G401 (cell line): ENCODE measurements at regions not wholly inside any gene's neighbourhood (a gene's known extent, or its start where the extent isn't known, plus 50 kb on each side); places are given as distances from the start of the nearest gene placed in this dataset.

Source experiments
- DNase-seq: peaks from one replicate; pipeline ENCODE4 v3.0.0-alpha.2; 2015; ENCODE audit warnings: low spot score
- in situ Hi-C: cut with HindIII; loops from 2 replicates; pipeline ENCODE4 v1.10.0; 2016; ENCODE audit warnings: low sequenced_read_pairs, mixed read lengths

- in situ Hi-C loops = no loop called here
- DNase-seq = no peak
These were observed 173.8 kb downstream of the BCL11B start for GRCh38 chr14:99098199-99098598.

DNA sequence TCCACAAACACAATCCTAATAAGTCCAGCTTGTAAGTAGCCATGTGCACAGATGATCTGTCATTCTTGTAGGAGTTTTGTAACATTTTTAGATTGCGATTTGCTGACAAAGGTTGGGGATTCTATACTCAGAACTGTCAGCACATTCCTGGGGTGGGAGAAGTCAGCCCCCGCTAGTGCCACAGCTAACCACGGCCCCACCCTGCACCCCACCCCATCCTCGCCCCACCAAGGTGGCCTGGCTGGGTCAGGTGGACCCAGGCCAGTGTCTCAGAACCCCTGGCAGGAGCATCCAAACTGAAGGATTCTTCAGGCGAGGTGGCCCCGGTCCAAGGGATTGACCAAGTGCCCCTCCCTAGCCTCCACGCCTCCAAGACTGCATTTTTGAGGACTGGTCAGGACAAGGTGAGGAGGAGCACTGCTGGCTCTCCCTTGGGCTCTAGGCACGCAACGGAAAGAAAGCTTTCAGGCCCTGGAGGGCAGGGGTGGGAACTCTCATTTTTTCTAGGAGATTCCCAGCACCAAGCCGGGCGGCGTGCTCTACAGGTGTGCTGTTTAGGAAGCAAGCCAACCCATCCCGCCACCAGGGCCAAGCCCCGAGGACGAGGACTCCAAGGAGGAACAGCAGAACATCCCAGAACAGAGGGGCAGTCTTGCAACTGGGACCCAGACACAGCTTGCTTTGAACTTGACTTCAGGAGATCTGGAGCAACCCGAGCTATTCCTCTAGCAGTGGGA is 172.8 kb downstream of the BCL11B start:
- no peak for DNase-seq
- in situ Hi-C loops = no loop called here

DNA sequence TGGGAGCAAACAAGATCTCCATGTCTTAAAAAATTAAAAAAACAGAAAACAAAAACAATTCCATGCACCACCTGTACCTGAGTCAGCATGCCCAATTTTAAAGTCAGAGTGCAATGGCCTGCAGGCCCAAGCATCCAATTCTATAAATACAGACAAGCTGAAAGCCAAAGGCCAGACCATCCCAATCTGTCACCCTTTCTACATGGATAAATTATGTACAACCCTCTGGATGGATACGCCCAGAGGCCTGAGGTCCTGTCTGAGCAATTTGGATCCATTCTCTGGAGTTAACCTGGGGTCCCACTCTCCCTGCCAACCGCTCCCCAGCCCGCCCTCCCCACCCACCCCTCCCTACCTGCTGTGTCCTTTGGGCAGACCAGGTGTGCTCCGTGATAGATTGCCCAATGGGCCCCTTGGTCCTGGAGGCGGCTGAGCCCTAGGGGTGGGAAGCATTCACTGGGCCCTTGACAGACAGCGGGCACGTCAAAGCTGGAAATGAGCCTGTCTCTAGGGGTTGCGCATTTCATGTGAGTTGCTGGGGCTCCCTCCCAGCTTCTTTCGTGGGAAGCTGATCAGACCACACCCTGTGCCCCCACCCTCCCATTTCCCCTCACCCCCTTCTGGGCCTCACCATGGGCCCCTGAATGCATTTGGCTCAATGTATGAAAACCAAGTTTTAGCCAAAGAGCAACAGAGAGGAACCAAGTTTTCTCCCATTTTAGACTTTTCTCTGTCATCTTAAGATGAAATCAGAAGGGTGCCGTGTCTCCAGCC is 171.3 kb downstream of the BCL11B start:
- DNase-seq = peak; percentile 38
- in situ Hi-C loops = no loop called here

- DNase-seq = no peak
- in situ Hi-C loops = no loop called here
These were observed 170.0 kb downstream of the BCL11B start for GRCh38 chr14:99101855-99102461.

DNA sequence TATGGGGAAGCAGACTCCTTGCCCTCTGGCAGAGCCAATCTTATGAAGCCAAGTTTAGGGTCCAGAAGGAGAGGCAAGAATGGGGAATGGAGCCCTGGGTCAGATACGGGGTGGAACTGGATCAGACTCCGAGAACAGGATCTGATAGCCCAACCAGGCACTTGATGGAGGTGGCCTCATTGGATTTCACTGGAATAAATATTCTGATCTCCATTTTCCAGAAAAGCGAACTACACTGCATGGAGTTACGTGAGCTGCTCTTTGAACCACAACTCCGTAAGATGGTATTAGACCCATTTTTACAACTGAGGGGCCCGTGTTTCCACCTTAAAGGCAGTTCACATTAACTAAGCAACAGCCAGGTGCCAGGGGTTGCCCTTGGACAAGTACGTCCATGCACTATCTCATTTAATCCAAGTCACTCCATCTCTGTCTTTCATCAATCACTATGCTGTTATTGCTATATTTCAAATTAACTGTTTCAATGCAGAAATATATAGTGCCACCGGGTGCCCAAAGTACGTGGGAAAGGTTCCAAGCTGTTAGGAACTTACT is 155.2 kb downstream of the BCL11B start:
- no peak for DNase-seq
- in situ Hi-C loops = no loop called here

DNA sequence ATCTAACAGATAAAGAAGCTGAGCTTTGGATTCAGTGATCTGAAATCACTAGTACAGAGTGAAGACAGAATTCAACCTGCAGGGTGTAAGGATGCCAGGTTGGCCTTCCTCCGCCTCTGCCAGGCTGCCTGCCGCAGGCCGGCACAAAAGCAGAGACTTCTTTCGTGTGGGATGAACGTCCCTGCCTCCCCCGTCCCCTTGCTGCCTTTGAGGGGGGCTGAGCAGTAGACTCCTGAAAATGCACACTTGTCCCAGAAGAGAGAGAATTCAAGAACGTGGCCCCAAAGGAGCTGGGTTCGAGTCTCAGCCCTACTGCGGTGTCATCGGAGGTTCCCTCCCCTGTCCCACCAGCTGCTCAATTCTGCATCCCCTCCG is 154.3 kb downstream of the BCL11B start:
- DNase-seq = peak; percentile 35
- in situ Hi-C loops = no loop called here

- in situ Hi-C loops = no loop called here
- DNase-seq = peak; percentile 69
These were observed 153.8 kb downstream of the BCL11B start for GRCh38 chr14:99118046-99118721.

DNA sequence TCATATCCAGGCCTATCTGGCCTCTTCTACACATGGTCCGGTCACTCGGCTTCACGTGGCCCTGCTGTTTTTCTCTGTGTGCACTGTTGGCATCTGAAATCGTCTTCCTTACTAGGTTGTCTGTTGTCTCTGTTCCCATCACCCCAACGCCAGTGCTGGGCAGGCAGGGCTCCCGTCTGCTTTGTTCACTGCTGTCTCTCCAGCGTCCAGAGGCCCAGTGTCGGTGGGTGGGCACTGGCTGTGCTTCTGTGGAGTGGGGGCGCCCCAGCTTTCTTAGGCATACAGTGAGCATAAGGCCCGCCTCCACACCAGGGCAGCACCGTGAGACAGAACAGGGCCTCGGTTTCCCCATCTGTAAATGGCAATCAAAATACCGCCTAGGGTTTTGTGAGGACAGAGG is 153.1 kb downstream of the BCL11B start:
- in situ Hi-C loops = no loop called here

More for the DNA sequence above, 153.1 kb downstream of the BCL11B start:
- DNase-seq = peak; percentile 58
